NCI-H146 treated with DMSO at 0.1 percent for 48 hours (cell line): ENCODE measurements at regions not wholly inside any gene's neighbourhood (a gene's known extent, or its start where the extent isn't known, plus 50 kb on each side); places are given as distances from the start of the nearest gene placed in this dataset.
"Not testable (repeated sequence)": the region's sequence is repeated elsewhere in the genome, so short reads cannot be mapped to it uniquely, and the experiment has no call there.

ENCODE experiments used
- DNase-seq: peaks from one replicate; lab custom pipeline; 2025; ENCODE audit not compliant: unreplicated experiment; lab: John Stamatoyannopoulos, UW

DNA sequence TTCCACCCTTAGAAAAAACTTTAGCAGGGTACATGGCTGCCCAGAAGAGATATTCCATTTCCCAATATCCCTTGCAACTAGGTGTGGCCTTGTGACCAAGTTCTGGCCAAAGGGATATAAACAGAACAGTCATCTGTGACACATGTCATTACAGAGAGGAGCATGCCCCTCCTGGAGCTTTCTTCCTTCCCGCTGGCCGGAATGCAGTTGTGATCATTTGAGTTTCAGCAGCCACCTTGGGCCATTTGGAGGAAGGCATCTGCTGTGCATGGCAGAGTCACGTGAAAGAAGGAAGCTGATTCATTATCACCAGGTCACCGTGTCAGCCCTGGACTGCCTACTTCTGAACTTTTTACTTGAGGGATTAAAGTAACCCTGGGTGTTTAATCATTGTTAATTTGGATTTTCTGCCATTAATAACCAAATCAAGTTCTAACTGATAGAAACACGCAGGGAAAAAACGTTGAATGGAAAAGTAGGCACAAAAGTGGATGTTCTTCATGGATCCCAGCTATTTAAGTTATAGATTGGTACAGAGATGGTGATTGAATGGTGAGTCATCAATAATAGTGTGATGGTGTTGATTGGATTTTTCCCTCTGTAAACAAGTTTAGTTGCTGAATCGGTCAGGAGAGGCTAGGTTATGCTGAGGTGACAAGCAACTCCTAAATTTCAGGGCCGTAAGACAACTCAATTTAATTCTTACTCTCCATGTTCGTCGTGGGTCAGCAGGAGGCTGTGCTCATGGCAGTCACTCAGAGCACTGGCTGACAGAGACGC, 80.7 kb upstream of the CCDC167 start:
- DNase-seq = no peak

DNA sequence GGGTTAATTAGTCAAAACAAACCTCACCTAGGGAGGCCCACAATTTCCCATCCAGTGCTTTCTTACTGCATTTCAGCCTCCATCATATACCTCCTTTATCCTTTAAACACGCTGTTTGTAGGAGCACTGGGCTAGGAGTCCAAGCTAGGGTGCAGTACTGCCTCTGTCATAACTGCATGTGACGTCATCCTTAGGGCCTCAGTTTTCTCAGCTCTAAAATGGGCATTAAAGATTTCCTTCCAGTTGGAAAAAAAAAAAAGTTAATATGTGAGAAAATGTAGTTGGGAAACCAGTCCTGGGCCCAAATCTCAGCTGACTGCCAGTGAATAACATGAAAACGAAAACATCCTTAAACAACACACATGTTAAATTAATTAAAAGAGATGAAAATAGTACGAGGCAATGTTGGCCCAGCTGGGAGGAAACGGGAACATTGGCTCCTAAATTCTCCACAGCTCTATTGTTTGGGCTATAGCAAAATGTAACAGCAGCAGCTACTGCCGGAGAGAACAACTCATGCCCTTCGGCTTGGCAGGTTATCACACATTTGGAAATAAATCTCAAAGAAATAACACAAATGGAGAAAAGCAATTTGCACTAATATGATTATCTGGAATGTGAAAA, 79.9 kb upstream of the CCDC167 start:
- DNase-seq = no peak

DNA sequence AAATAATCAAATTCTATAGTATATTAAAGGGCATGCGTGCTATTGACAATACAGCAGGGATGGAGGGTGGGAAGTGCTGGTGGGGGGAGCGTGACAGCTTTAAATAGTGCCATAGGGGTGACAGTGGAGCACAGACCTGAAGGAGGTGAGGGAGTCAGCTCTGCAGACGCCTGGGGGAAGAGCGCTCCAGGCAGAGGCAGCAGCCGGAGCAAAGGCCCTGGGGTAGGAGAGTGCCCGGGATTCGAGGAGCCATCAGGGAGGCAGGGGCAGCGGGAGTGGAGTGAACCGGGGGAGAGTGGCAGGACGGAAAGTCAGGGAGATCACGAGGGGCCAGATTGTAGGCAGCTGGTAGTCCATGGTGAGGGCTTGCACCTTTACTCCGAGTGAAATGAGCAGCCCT, 78.4 kb upstream of the CCDC167 start:
- no peak for DNase-seq

DNA sequence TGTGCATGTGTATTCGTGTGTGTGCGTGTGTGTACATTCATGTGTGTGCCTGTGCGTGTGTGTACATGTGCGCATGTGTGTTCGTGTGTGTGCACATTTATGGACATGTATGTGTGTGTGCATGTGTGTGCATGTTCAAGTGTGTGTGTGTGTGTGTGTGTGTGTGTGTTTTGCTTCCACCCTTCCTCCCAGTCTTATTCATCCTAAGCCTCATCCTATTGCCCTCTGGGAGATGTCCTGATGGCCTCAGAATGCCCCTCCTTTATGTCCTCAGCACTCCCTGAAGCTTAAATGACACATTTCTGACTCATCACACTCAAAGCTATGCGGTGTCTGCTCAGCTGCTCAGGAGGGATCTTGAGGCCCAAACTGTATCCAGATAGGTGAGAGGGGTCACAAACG, 76.6 kb upstream of the CCDC167 start:
- DNase-seq = no peak

DNA sequence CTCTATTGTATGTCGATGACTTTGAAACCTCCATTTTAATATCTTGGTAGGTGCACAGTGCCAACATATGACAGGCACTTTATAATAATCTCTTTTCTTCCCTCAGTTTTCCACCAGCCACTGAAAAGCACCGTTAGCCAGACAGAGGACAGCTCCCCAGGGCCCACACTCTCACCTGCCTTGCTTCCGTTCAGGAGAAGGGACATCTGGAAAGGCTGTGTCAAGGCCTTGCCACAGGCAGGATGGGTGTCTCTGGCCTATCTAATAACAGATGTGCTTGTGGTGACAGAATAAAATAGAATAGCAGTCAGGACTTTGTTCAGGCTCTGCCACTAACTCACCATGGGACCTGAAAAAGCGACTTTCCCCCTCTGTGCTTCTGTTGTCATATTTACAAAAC, 75.5 kb upstream of the CCDC167 start:
- DNase-seq = no peak

DNA sequence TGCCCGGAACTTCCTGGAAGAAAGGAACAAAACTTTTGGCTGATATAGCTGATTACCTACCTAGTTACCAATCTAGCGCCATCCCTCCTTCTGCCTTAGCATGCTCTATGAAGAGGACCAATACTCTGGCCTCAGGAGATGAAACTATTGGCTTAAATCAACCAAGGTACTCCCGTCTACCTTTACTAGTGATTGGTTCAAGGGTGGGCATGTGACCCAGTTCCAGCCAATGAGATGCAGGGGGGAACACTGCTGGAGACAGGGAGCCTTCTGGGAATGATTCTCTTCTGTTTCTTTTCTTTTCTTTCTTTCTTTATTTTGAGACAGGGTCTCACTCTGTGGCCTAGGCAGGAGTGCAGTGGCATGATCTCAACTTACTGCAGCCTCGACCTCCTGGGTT, 72.6 kb upstream of the CCDC167 start:
- DNase-seq = no peak

DNA sequence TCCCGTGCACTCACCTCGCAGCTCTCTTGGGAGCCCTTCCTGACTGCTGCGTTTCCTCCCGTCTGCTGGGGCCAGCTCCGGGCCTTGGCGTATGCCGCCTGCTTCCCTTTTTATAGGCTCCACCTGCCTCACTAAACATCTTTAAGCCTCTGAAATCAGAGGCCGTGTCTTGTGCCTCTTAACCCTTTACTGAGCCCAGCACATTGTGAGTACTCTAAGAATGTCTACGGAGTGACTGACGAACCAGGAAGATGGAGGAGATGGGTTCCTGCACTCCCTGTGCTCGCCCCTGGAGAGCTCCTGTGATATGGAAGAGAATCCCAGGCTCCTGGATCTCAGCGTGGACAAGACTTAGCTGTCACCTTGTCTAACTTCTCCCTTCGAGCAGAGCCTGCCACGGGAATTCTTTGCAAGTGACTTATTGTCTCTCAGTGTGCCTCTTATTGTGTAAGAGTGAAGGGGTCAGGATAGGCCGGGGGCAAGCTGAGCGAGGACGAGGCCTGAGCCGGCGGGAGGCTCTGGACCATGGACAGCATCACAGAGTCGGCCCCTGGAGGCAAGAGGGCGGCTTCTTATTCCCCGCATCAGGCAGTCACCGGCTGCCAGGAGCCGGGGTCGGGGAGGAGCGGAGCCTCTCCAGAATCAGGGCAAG, 70.9 kb upstream of the CCDC167 start:
- DNase-seq = no peak

DNA sequence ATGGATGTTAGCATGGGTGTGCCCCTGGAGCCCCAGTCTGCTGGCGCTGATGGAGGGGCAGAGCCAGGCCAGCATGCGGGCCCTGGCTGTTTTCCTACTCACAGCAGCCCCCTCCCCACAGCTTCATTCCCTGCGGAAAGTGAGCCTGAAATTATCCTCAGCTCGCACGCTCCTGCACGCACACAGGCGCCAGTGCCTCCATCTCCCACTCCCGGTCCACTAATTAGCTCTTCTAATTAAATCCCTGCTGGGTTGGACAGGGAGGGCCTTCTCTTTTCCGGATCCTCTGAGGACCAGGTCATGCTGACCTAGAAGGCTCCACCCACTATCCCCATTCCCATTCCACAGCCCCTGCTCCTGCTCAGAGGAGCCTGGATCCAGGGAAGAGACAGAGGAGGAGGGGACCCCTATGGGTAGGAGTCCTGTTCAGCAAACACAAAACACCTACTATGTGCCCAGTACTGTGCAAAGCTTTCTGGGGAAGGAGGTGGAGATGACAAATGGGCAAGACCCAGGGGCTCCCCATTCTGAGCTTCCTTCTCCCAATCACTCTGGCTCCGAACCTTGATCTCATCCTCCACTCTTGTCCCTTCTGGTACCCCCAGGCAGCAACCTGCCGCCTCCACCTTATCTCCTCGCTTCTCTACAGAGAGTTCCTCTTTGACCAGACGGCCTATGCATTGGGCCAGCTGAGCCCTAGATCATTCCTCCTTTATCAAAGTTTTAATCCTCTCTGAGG, 70.2 kb upstream of the CCDC167 start:
- DNase-seq = peak; percentile 9

DNA sequence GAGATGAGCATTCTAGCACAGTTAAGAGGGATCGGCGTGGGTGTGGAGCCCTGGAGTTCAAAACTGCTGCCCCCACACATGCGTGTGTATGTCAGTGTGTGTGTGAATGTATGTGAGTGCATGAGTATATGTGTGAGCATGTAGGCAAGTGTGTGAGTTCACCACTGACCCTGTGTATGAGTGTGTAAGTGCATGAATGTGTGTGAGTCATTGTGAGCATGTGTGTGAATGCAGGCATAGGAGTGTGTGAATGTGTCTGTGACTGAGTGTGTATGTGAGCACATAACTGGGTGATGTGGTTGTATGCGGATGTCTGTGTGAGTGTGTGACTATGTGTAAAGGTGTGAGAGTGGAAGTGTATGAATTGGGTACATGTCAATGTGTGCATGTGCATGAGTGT, 69.6 kb upstream of the CCDC167 start:
- no peak for DNase-seq

DNA sequence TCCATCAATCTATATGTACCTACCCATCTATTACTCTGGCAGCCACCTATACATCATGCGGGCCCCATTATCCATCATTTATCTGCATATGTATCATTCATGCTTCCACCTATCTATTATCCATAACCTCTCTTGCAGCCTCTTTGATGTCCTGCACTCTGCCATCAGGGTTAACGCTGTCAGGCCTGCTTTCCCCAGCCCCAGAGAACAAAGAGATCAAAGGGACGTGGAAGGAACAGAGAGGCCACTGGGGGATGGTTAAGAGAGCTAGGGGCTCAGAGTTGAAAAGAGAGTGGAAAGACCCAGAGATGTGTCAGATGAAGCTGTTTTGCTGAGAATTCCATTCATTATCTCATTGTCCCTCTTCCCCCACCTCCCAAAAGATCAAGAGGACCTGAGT, 67.3 kb upstream of the CCDC167 start:
- DNase-seq = no peak

DNA sequence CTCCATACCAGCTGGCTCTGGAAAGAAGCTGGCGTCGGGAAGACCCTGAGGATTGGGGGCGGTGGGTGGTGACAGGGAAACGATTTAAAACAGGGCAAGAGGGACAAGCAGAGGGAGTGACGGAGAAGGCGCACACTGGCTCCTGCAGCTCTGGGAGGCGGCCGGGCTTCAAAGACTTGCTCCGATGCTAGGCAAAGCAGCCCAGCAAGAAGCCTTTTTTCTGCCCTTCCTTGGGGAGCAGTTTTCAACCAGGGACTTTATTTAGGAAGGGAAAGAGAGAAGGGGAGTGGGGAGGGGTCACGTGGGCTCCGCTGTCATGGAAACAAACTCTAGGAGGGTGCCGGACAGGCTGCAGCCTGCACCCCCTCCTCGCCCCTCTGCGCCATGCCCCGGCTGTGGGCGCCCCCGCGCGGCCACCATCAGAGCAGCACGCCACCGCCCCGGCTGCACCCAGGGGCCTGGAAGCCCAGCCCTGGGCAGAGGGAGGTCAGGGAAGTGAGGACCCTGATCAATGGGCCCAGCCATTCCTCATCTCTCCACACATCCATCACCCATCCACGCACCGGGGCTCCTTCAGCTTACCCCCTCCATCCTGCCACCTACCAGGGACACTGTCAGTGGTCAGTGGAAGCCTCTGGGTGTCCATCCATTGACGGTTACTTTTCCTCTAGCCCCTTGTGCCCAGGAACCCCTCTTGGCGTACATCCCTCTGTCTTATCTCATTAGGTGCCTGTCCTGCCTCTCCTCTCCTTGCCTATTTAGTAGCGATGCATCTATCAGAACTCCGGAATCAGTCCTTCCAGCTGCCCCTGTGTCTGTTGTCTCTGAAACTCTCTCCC, 66.6 kb upstream of the CCDC167 start:
- DNase-seq = peak; percentile 61

DNA sequence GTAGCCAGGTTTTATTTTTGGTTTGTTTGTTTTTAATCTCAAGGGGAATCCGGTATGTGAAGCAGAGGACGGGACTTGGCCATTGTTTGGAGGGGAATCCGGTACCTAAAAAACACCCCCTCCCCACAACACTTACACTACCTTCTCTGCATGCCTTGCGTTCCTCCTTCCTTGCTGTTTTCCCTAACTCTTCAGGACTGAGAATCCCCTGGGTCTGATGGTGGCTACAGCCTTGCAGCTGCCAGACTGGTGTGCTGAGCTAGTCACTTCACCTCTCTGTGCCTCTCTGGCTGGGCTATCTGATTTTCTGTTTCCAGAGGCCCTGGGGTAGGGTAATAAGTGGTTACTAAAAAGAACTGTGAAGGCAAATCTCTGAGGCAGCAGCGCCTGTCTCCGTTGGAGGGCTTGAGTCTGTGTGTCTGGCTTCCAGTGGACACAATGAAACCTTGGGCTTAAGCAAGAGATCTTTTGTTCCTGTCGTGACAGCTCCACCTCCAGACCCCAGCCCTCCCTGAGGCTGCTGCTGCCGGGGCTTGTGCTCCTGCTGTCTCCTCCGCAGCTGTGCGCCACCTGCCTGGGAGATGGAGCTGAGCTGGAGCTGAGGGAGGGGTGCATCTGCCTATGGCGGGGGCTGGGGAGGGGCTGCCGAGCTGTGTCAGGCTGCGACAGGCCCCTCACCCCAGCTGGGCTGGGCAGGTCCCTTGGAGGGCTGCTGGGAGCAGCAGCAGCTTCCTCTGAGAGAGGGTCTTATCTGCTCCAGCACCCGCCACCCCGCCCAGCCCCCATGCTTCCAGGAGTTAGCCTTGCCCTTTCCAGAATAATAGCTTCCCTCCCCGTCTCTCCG, 65.8 kb upstream of the CCDC167 start:
- peak; percentile 61 for DNase-seq

DNA sequence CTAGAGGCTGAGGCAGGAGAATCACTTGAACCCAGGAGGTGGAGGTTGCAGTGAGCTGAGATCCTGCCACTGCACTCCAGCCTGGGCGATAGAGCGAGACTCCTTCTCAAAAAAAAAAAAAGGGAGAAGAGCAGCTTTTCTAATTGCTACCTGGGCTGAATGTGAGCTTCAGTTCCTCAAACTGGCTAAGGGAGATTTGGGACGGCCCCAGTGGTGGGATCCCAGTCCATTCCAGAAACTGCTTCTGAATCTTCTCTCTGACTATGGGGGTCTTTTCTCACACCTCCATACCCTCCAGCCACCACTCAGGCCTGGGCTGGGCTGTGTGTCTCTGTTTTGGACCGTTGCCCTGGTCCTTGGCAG, 63.2 kb upstream of the CCDC167 start:
- not testable (repeated sequence) for DNase-seq

DNA sequence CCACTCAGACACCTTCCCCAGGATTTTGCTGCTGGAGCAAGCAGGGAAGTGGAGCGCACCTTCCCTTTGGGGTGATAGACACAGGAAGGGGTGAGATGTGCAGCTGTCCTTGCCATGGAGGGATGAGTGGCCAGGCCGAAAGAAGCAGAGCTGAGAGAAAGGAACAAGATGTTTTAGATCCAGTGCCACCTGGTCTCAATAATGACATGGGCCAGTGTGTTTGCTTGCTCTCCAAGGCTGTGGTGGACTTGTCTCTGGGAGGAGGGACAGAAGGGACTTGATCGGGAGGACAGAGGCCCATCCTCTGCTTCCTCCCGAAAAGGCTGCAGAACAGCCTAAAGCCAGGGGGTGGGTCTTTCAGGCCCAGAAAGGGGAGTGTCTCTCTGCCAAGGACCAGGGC, 61.7 kb upstream of the CCDC167 start:
- DNase-seq = no peak

DNA sequence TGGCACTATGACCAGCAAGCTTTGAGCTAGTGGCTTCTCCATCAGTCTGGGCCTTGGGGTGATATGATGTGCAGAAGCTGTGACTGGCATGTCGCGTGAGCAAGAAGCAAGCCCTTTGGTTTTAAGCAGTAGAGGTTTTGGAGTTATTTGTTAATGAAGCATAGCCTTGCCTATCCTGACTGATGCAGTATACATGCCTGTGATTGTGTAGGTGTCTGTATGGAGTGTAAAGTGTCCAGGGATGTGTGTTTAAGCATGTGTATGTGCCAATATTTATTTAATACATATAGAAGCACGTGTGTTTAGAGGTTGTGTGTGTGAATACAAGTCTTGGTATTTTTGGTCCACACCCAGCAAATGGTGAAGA, 61.0 kb upstream of the CCDC167 start:
- no peak for DNase-seq

DNA sequence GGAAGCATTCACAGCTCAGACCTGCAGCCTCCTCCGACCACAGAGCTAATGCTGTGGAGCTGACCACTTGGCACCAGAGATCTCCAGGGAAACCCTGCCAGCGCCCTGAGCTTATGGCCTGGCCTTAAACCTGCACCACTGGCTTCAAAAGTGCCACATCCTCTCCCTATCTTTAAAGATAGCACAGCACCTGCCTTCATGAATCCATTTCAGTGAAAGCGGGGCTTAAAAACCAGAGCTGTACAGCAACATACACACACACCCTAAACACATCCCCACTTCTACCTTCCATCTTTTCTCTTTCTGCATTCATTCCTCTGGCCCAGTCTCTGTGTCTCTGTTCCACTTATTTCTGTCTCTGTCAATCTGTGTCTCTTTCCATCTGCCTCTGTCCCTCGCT, 59.8 kb upstream of the CCDC167 start:
- no peak for DNase-seq

DNA sequence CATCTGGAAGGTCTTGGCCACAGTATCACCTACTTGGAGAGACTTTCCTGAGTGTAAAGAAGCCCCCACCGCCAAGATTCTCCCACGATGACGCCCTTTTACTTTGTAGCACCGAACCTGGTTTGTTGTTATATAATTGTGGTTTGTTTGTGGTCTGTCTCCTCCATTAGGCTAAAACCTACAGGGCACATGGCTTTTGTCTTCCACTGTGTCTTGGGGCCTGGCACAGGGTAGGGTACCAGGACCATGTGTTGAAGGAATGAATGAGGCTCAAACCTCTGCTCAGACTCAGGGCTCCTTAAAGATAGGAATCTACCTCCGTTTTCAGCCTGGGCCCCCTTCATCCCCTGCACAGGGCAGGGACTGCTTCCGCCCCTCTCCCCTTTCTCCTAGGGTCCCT, 59.4 kb upstream of the CCDC167 start:
- no peak for DNase-seq

DNA sequence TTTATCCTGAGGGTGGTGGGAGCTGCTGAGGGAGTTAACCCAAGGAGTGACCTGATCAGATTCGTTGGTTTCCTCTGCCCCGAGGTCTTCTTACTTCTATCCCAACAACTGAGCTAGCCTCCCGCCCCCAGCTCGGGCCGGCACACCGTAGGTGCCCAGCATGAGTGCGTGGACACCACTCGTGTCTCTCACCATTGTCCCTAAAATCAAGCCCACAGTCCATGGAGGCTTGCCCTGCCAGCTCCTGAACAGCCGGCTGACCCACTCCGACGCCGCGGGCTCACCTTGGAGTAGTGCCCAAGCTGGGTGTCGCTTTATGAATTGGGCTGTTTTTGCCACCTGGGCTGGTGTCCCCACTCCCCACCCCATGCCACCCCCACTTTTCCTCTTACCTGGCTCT, 59.0 kb upstream of the CCDC167 start:
- no peak for DNase-seq

DNA sequence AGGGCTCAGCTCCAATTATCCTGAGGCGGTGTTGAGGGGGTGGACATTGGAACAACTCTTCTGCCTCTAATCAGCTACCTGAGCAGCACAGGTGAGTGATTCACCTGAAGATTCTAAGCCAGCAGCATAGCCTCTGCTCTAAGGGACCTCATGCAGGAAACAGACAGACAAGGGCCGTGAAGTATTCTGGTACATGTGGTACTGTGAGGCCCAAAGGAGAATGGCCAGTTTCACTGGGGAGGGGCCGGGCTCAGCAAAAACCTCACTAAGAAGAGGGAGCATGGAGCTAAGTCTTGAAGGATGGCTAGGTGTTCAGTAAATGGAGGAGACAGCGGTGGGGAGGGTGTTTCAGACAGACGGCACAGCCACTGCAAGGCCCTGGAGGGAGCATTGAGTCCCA, 58.5 kb upstream of the CCDC167 start:
- no peak for DNase-seq

DNA sequence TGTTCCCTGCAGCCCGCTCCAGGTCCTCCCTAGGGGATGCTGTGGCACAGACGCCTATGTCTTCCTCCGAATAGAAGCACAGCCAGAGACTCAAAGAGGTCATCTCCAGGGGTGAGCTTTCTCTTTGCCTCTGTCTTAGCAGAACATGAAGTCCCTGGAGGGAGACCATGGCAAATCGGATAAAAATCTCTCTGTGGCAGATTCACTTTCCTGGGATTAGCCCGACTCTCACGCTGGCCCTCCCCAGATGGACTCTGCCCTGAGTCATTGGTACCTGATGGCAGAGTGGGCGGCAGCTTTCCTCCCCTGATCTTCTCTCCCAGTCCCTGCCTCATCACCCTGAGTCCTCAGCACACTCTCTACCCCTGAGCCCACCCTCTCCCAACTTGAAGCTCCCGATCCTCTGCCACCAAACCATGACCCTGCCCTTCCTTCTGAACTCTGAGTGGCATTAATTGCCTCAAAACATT, 58.0 kb upstream of the CCDC167 start:
- DNase-seq = no peak
